Natural killer cell (primary cell): ENCODE measurements at regions not wholly inside any gene's neighbourhood (a gene's known extent, or its start where the extent isn't known, plus 50 kb on each side); places are given as distances from the start of the nearest gene placed in this dataset.

Source experiments
- ATAC-seq, 3 donors: fragments of 150-1000 bp in 2 of 3; fragments of 200-7000 bp in 1 of 3; cut with Tn5 transposase; 1 replicate in 1 of 3; 2 replicates in 2 of 3; pipeline ENCODE4 v1.10.0; 2021; ENCODE audit warnings: mild to moderate bottlenecking in 2 of 3, moderate library complexity in 2 of 3
- DNase-seq, 2 donors: peaks; one replicate each; pipeline versions ENCODE4 v3.0.0 to v3.0.0-alpha.2; 2013 to 2021; ENCODE audit warnings: mixed read lengths in 1 of 2
- H3K27ac ChIP-seq: one replicate; pipeline ENCODE4 v1.5.1; 2013; ENCODE audit warnings: mild to moderate bottlenecking, low read length
- H3K27me3 ChIP-seq: one replicate; pipeline ENCODE4 v1.6.1; 2013; ENCODE audit warnings: low read length; ENCODE audit not compliant: control insufficient read depth, insufficient read depth
- H3K36me3 ChIP-seq: one replicate; pipeline ENCODE4 v1.6.1; 2013; ENCODE audit warnings: low read length; ENCODE audit not compliant: control insufficient read depth, insufficient read depth
- H3K4me1 ChIP-seq: one replicate; pipeline ENCODE4 v1.6.1; 2013; ENCODE audit warnings: low read length; ENCODE audit not compliant: control insufficient read depth, insufficient read depth
- H3K4me3 ChIP-seq: one replicate; pipeline ENCODE4 v1.5.1; 2013; ENCODE audit warnings: low read length
- H3K9me3 ChIP-seq: one replicate; pipeline ENCODE4 v1.6.1; 2013; ENCODE audit warnings: low read length; ENCODE audit not compliant: control insufficient read depth, insufficient read depth
- H3K27ac Mint-ChIP-seq, 2 donors: one replicate each; pipeline ENCODE4 v1.8.0; 2022; ENCODE audit warnings: mild to moderate bottlenecking in 2 of 2, mixed read lengths in 2 of 2, moderate library complexity in 1 of 2
- H3K27me3 Mint-ChIP-seq, 2 donors: one replicate each; pipeline ENCODE4 v1.8.0; 2022; ENCODE audit warnings: low read depth in 2 of 2, mixed read lengths in 2 of 2
- H3K36me3 Mint-ChIP-seq: one replicate; pipeline ENCODE4 v1.8.0; 2022; ENCODE audit warnings: mixed read lengths
- H3K4me1 Mint-ChIP-seq, 2 donors: one replicate each; pipeline ENCODE4 v1.8.0; 2022; ENCODE audit warnings: mixed read lengths in 2 of 2
- H3K4me3 Mint-ChIP-seq: one replicate; pipeline ENCODE4 v1.8.0; 2022; ENCODE audit warnings: mild to moderate bottlenecking, moderate library complexity, mixed read lengths
- H3K9me3 Mint-ChIP-seq, 2 donors: one replicate each; pipeline ENCODE4 v1.8.0; 2022; ENCODE audit warnings: mixed read lengths in 2 of 2
- CTCF ChIP-seq: fragments of 200-600 bp; IDR thresholded peaks from one replicate; pipeline ENCODE4 v1.8.0; 2022; ENCODE audit warnings: antibody characterized with exemption
- WGBS: methylation state at CpG from one replicate; pipeline ENCODE4 v1.1.7; 2013; ENCODE audit warnings: missing lambda C conversion rate; ENCODE audit not compliant: insufficient coverage; 5-methylcytosine and 5-hydroxymethylcytosine counted together
- intact Hi-C: fragments of 100-400 bp; cut with micrococcal nuclease; formaldehyde crosslinking; loops from one replicate; pipeline ENCODE4 v1.14.2; 2022

GRCh38 chr7:29754874-29755490 lies 51.3 kb upstream of the WIPF3 start:
- Histone ChIP-seq H3K9me3 (no peaks in the 10 kb centered on the region), H3K36me3 (no peaks in the 10 kb centered on the region), H3K4me1 (no peaks in the 10 kb centered on the region), H3K27me3 (no peaks in the 10 kb centered on the region), H3K27ac (no peak overlapping the region), H3K4me3 (no peak overlapping the region)
- no peaks in the 10 kb centered on the region for H3K36me3 Mint-ChIP-seq
- peaks cover 0 to 3% of the 10 kb centered on the region in 2 donors for H3K27me3 Mint-ChIP-seq
- H3K9me3 Mint-ChIP-seq = no peaks in the 10 kb centered on the region
- WGBS = 94% methylated on average over 6 of the region's 6 CpGs
- H3K27ac Mint-ChIP-seq = no peak overlapping the region
- H3K4me3 Mint-ChIP-seq = no peak overlapping the region
- ATAC-seq (no peak), DNase-seq (no peak)
- no peaks in the 10 kb centered on the region for H3K4me1 Mint-ChIP-seq
- TF ChIP-seq CTCF = no peak
- intact Hi-C loops = no loop called here
